ENCODE measurements at regions not wholly inside any gene's neighbourhood (a gene's known extent, or its start where the extent isn't known, plus 50 kb on each side); places are given as distances from the start of the nearest gene placed in this dataset.
A peak's percentile ranks its signal among the peaks of the same experiment; 100 is the strongest.

GRCh38 chr6:103675807-103676406 lies 1183.8 kb downstream of the HACE1 start:
- Histone ChIP-seq H3K36me3 (no peaks in the 10 kb centered on the region), H3K4me1 (no peaks in the 10 kb centered on the region), H3K27ac (no peak overlapping the region), H3K4me3 (peak overlapping the region in 1 of 4 donors; percentile 3), H3K9me3 (peaks cover 0 to 6% (median 3%) of the 10 kb centered on the region in 4 donors), H3K27me3 (no peaks in the 10 kb centered on the region)
- DNase-seq = peak in 1 of 2 donors; percentile 48
- 42 to 69% (median 50%) methylated on average over 1 of the region's 1 CpG for WGBS, 5 donors
- TF ChIP-seq POLR2AphosphoS5 (IDR thresholded peaks at IDR 0.05) (no peak), EP300 (IDR thresholded peaks at IDR 0.05) (no peak), CTCF (IDR thresholded peaks at IDR 0.05) (no peak), POLR2A (IDR thresholded peaks at IDR 0.05) (no peak)
- intact Hi-C loops (cut with DNase I; ENCODE audit: low total_unique reads) = no loop called here

- no peak for DNase-seq
- no peak overlapping the region for H3K4me3 ChIP-seq
- no peaks in the 10 kb centered on the region for H3K27me3 ChIP-seq
- intact Hi-C loops (cut with DNase I; ENCODE audit: low total_unique reads) = no loop called here
- no peak for TF ChIP-seq POLR2A (IDR thresholded peaks at IDR 0.05)
- no peak for TF ChIP-seq EP300 (IDR thresholded peaks at IDR 0.05)
- TF ChIP-seq CTCF (IDR thresholded peaks at IDR 0.05) = no peak
- no peak for TF ChIP-seq POLR2AphosphoS5 (IDR thresholded peaks at IDR 0.05)
- H3K36me3 ChIP-seq = no peaks in the 10 kb centered on the region
- no peak overlapping the region for H3K27ac ChIP-seq
- no peaks in the 10 kb centered on the region for H3K4me1 ChIP-seq
- peaks cover 0 to 6% (median 3%) of the 10 kb centered on the region in 4 donors for H3K9me3 ChIP-seq
Observed at GRCh38 chr6:103674790-103675189, 1184.9 kb downstream of the HACE1 start.

GRCh38 chr6:103672169-103672568 lies 1187.5 kb downstream of the HACE1 start:
- intact Hi-C loops (cut with DNase I; ENCODE audit: low total_unique reads) = no loop called here
- H3K4me3 ChIP-seq = no peak overlapping the region
- no peaks in the 10 kb centered on the region for H3K4me1 ChIP-seq
- peaks cover 0 to under 1% (median under 1%) of the 10 kb centered on the region in 4 donors for H3K9me3 ChIP-seq
- 64 to 88% (median 79%) methylated on average over 1 of the region's 1 CpG for WGBS, 5 donors
- TF ChIP-seq POLR2A (IDR thresholded peaks at IDR 0.05) = no peak
- no peak for TF ChIP-seq CTCF (IDR thresholded peaks at IDR 0.05)
- TF ChIP-seq EP300 (IDR thresholded peaks at IDR 0.05) = no peak
- no peak for TF ChIP-seq POLR2AphosphoS5 (IDR thresholded peaks at IDR 0.05)
- H3K36me3 ChIP-seq = no peaks in the 10 kb centered on the region
- H3K27me3 ChIP-seq = no peaks in the 10 kb centered on the region
- DNase-seq = peak in 1 of 2 donors; percentile 3
- no peak overlapping the region for H3K27ac ChIP-seq

GRCh38 chr6:103629613-103630012 lies 1230.1 kb downstream of the HACE1 start:
- no peaks in the 10 kb centered on the region for H3K36me3 ChIP-seq
- no peaks in the 10 kb centered on the region for H3K4me1 ChIP-seq
- H3K27ac ChIP-seq = no peak overlapping the region
- no peak for DNase-seq
- TF ChIP-seq POLR2A (IDR thresholded peaks at IDR 0.05) = no peak
- TF ChIP-seq CTCF (IDR thresholded peaks at IDR 0.05) = no peak
- no peak for TF ChIP-seq EP300 (IDR thresholded peaks at IDR 0.05)
- no peak for TF ChIP-seq POLR2AphosphoS5 (IDR thresholded peaks at IDR 0.05)
- no peak overlapping the region for H3K4me3 ChIP-seq
- H3K27me3 ChIP-seq = no peaks in the 10 kb centered on the region
- H3K9me3 ChIP-seq = no peaks in the 10 kb centered on the region
- intact Hi-C loops (cut with DNase I; ENCODE audit: low total_unique reads) = no loop called here
- WGBS, 5 donors = 73 to 87% (median 76%) methylated on average over 1 of the region's 1 CpG
